ENCODE measurements at regions not wholly inside any gene's neighbourhood (a gene's known extent, or its start where the extent isn't known, plus 50 kb on each side); places are given as distances from the start of the nearest gene placed in this dataset.

DNA sequence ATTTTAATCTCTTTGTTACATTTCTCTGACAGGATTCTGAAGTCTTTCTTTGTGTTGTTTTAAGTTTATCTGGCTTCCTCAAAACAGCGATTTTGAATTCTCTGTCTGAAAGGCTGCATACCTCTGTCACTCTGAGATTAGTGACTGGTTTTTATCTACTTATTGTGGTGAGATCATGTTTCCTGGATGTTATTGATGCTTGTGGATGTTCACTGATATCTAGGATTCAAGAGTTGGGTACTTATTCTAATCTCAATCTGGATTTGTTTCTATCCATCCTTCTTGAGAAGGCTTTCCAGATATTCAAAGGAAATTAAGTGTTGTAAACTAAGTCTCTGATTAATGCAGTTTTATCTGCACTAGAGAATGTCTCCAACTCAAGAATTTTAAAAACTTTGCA, 1076.1 kb upstream of the ADGRB3 start:
- no peak overlapping the region for H3K27ac ChIP-seq
- no peak for DNase-seq
- BruUV-seq (replicated peaks) = no TSS peak
- no peaks in the 10 kb centered on the region for H3K4me1 ChIP-seq (replicated peaks; ENCODE audit: insufficient read depth)
- no peaks in the 10 kb centered on the region for H3K9me2 ChIP-seq (ENCODE audit: insufficient read depth)
- H3K36me3 ChIP-seq (ENCODE audit: low read depth) = no peaks in the 10 kb centered on the region
- no peaks in the 10 kb centered on the region for H3K79me2 ChIP-seq (ENCODE audit: low read depth)
- no peaks in the 10 kb centered on the region for H3F3A ChIP-seq (ENCODE audit: insufficient read depth, low read depth)
- H3K27me3 ChIP-seq (ENCODE audit: insufficient read depth, low read depth) = no peaks in the 10 kb centered on the region
- no peaks in the 10 kb centered on the region for H3K9me3 ChIP-seq (ENCODE audit: insufficient read depth, low read depth)
- TF ChIP-seq, protein P1, sequence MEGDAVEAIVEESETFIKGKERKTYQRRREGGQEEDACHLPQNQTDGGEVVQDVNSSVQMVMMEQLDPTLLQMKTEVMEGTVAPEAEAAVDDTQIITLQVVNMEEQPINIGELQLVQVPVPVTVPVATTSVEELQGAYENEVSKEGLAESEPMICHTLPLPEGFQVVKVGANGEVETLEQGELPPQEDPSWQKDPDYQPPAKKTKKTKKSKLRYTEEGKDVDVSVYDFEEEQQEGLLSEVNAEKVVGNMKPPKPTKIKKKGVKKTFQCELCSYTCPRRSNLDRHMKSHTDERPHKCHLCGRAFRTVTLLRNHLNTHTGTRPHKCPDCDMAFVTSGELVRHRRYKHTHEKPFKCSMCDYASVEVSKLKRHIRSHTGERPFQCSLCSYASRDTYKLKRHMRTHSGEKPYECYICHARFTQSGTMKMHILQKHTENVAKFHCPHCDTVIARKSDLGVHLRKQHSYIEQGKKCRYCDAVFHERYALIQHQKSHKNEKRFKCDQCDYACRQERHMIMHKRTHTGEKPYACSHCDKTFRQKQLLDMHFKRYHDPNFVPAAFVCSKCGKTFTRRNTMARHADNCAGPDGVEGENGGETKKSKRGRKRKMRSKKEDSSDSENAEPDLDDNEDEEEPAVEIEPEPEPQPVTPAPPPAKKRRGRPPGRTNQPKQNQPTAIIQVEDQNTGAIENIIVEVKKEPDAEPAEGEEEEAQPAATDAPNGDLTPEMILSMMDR (conservative IDR thresholded peaks at IDR 0.05) = no peak
- no peak for TF ChIP-seq EZH2 (IDR thresholded peaks at IDR 0.05; ENCODE audit: low read depth)
- H3K4me2 ChIP-seq = no peak overlapping the region
- H4K20me1 ChIP-seq (ENCODE audit: insufficient read depth) = no peaks in the 10 kb centered on the region
- H2AFZ ChIP-seq = no peak overlapping the region
- CTCF ChIA-PET = no interaction called here
- POLR2A ChIA-PET (ENCODE audit: unreplicated experiment) = no interaction called here
- intact Hi-C loops (cut with micrococcal nuclease; ENCODE audit: unreplicated experiment) = no loop called here
- H3K4me3 ChIP-seq = no peak overlapping the region

DNA sequence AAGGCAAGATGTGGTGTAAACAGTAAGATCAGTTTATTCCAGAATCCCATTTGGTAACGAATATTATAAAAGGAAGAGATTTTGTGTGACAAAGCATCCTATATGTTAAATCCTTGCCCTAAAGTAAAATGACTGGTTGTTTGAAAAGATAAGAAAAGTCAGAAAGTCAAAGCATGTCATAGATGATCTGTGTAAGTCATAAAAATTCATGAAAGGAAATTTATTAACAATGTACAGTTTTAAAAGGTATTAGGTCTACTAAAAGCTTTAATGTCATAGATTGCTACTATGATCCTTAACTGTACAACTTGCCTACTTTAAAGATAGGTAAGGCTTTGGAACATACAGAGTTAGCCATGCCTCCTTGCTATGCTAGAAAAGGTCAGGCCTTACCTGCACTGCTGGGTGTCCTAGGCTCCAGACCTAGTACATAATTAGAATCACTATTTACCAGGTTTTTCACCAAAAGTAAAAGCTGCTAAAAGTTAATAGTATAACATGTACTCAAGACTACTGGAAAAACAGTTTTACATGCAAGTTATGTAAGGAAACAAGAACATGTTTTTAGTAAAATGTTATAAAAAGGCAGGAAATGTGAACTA, 1090.1 kb upstream of the ADGRB3 start:
- ChIA-PET CTCF (no interaction called here), POLR2A (ENCODE audit: unreplicated experiment) (no interaction called here)
- Histone ChIP-seq H3K4me1 (replicated peaks; ENCODE audit: insufficient read depth) (no peaks in the 10 kb centered on the region), H3K9me3 (ENCODE audit: insufficient read depth, low read depth) (no peaks in the 10 kb centered on the region; the same call in 1 of the 2 replicates), H3K4me3 (no peak overlapping the region), H3K4me2 (no peak overlapping the region), H4K20me1 (ENCODE audit: insufficient read depth) (no peaks in the 10 kb centered on the region), H3K9me2 (ENCODE audit: insufficient read depth) (peaks cover 4% of the 10 kb centered on the region; the same call in 1 of the 2 replicates), H3F3A (ENCODE audit: insufficient read depth, low read depth) (no peaks in the 10 kb centered on the region), H3K36me3 (ENCODE audit: low read depth) (no peaks in the 10 kb centered on the region), H2AFZ (no peak overlapping the region), H3K27me3 (ENCODE audit: insufficient read depth, low read depth) (no peaks in the 10 kb centered on the region), H3K79me2 (ENCODE audit: low read depth) (no peaks in the 10 kb centered on the region), H3K27ac (no peak overlapping the region)
- intact Hi-C loops (cut with micrococcal nuclease; ENCODE audit: unreplicated experiment) = no loop called here
- BruUV-seq (replicated peaks) = no TSS peak
- no peak for DNase-seq
- TF ChIP-seq EZH2 (IDR thresholded peaks at IDR 0.05; ENCODE audit: low read depth) = no peak
- TF ChIP-seq, protein P1 (conservative IDR thresholded peaks at IDR 0.05) = no peak

DNA sequence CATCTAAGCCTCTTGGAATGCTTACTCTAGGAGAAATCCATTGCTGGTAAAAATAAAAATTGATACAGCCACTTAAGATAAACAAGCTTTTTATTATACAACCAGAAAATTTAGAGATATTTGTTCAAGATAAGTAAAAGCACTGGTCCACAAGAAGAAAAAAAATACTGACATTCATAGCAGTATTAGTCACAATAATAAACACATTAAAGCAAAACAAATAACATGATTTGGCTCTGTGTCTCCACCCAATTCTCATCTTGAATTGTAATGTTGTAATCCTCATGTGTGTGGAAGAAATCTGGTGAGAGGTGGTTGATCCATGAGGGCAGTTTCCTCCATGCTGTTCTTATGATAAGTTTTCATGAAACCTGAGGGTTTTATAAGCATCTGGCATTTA, 1093.5 kb upstream of the ADGRB3 start:
- H3K4me3 ChIP-seq = no peak overlapping the region
- no peaks in the 10 kb centered on the region for H3K36me3 ChIP-seq (ENCODE audit: low read depth)
- CTCF ChIA-PET = no interaction called here
- H3K4me2 ChIP-seq = no peak overlapping the region
- POLR2A ChIA-PET (ENCODE audit: unreplicated experiment) = no interaction called here
- no peak overlapping the region for H3K27ac ChIP-seq
- H3K79me2 ChIP-seq (ENCODE audit: low read depth) = no peaks in the 10 kb centered on the region
- H3K27me3 ChIP-seq (ENCODE audit: insufficient read depth, low read depth) = no peaks in the 10 kb centered on the region
- DNase-seq = no peak
- no peak overlapping the region for H2AFZ ChIP-seq
- H3K9me3 ChIP-seq (ENCODE audit: insufficient read depth, low read depth) = no peaks in the 10 kb centered on the region; the same call in 1 of the 2 replicates
- intact Hi-C loops (cut with micrococcal nuclease; ENCODE audit: unreplicated experiment) = no loop called here
- H3F3A ChIP-seq (ENCODE audit: insufficient read depth, low read depth) = no peaks in the 10 kb centered on the region
- H4K20me1 ChIP-seq (ENCODE audit: insufficient read depth) = no peaks in the 10 kb centered on the region
- TF ChIP-seq, protein P1 (conservative IDR thresholded peaks at IDR 0.05) = no peak
- no peak for TF ChIP-seq EZH2 (IDR thresholded peaks at IDR 0.05; ENCODE audit: low read depth)
- H3K9me2 ChIP-seq (ENCODE audit: insufficient read depth) = no peaks in the 10 kb centered on the region
- no peaks in the 10 kb centered on the region for H3K4me1 ChIP-seq (replicated peaks; ENCODE audit: insufficient read depth)
- no TSS peak for BruUV-seq (replicated peaks)

All from PC-9 (cell line).